Vagina (tissue), 2 donors: ENCODE measurements at regions not wholly inside any gene's neighbourhood (a gene's known extent, or its start where the extent isn't known, plus 50 kb on each side); places are given as distances from the start of the nearest gene placed in this dataset.

Experiments used
- CTCF ChIP-seq, 3 experiments: fragments of 450-650 bp in 2 of 3; fragments of 200-600 bp in 1 of 3; sonication (generic) in 1 of 3; IDR thresholded peaks; one replicate each; pipeline ENCODE4 v1.5.1; 2017 to 2019; ENCODE audit warnings: antibody characterized with exemption in 3 of 3, mild to moderate bottlenecking in 2 of 3, moderate library complexity in 2 of 3
- POLR2A ChIP-seq, 2 donors: fragments of 450-650 bp; IDR thresholded peaks; one replicate each; pipeline ENCODE4 v1.6.1; 2017; ENCODE audit warnings: antibody characterized with exemption in 2 of 2, mild to moderate bottlenecking in 2 of 2, moderate library complexity in 2 of 2

DNA sequence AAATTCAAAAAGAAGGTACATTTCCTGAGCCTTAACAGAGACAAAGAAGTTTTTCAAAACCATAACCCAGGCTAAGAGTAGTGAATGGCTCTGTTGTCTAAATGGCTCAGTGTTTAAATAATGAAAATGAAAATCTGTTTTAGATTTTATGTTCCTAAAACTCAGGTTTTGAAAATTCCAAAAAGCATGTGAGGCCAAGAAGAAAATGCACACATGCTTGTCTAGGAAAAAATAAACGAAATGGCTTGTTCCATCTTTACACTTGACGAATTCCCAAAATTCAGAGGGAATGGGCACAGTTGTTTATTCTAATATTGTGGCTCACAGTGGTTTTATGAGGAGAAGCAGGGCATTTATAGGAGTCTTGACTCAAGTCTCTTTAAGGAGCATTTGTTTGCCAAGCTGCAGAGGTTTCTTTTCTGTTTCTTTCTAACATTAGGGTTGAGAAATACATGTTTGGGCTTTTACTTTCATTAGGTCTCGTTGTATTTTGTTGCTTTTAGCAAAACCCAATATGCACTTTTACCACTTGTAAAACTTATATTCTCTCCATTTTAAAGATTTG, 527.6 kb upstream of the ANKRD30A start:
- no peak for TF ChIP-seq CTCF (IDR thresholded peaks at IDR 0.05)
- no peak for TF ChIP-seq POLR2A (IDR thresholded peaks at IDR 0.05)
